Fibroblast of lung (primary cell): ENCODE measurements at regions not wholly inside any gene's neighbourhood (a gene's known extent, or its start where the extent isn't known, plus 50 kb on each side); places are given as distances from the start of the nearest gene placed in this dataset.

Experiments used
- DNase-seq, 2 donors: peaks; one replicate each; pipeline versions ENCODE4 v3.0.0 to v3.0.0-alpha.2; 2010; ENCODE audit warnings: low read depth in 2 of 2
- H2AFZ ChIP-seq: 2 replicates; pipeline ENCODE4 v1.5.1; 2012; ENCODE audit warnings: low read length, control low read depth, inconsistent platforms
- H3K27ac ChIP-seq: 2 replicates; pipeline ENCODE4 v1.5.1; 2011; ENCODE audit warnings: low read length, control low read depth; ENCODE audit not compliant: insufficient read depth
- H3K27me3 ChIP-seq: 2 replicates; pipeline ENCODE4 v1.5.1; 2011; ENCODE audit warnings: mild to moderate bottlenecking, low read length; ENCODE audit not compliant: control insufficient read depth, insufficient read depth
- H3K36me3 ChIP-seq: 2 replicates; pipeline ENCODE4 v1.5.1; 2011; ENCODE audit warnings: low read length; ENCODE audit not compliant: control insufficient read depth, insufficient read depth
- H3K4me1 ChIP-seq: 2 replicates; pipeline ENCODE4 v1.5.1; 2011; ENCODE audit warnings: low read length; ENCODE audit not compliant: control insufficient read depth, insufficient read depth; ENCODE audit errors: extremely low read depth
- H3K4me2 ChIP-seq: 2 replicates; pipeline ENCODE4 v1.5.1; 2011; ENCODE audit warnings: low read length, control low read depth; ENCODE audit not compliant: insufficient read depth; ENCODE audit errors: extremely low read depth
- H3K4me3 ChIP-seq, 4 experiments: fragments of 200-600 bp in 1 of 4; sonication (generic) in 1 of 4; replicated peaks in 1 of 4; 2 replicates each; pipeline ENCODE4 v1.5.1; 2011 to 2016; ENCODE audit warnings: low read length in 4 of 4, low read depth in 3 of 4, mild to moderate bottlenecking in 3 of 4, control low read depth in 2 of 4, inconsistent platforms in 1 of 4, mixed read lengths in 1 of 4; ENCODE audit not compliant: insufficient read depth in 1 of 4; ENCODE audit errors: control extremely low read depth in 1 of 4
- H3K79me2 ChIP-seq: 2 replicates; pipeline ENCODE4 v1.5.1; 2012; ENCODE audit warnings: mild to moderate bottlenecking, low read length, inconsistent platforms; ENCODE audit not compliant: control insufficient read depth, insufficient read depth
- H3K9ac ChIP-seq: 2 replicates; pipeline ENCODE4 v1.5.1; 2011; ENCODE audit warnings: mild to moderate bottlenecking, low read length, control low read depth; ENCODE audit not compliant: insufficient read depth
- H3K9me3 ChIP-seq: 2 replicates; pipeline ENCODE4 v1.5.1; 2012; ENCODE audit warnings: low read depth, low read length; ENCODE audit not compliant: control insufficient read depth, insufficient read depth
- H4K20me1 ChIP-seq: 2 replicates; pipeline ENCODE4 v1.5.1; 2011; ENCODE audit warnings: low read length; ENCODE audit not compliant: control insufficient read depth, insufficient read depth; ENCODE audit errors: extremely low read depth
- EZH2 ChIP-seq: IDR thresholded peaks from 2 replicates; pipeline ENCODE4 v1.5.1; 2012; ENCODE audit warnings: low read length, control low read depth, mild to moderate bottlenecking; ENCODE audit errors: missing control alignments
- TF ChIP-seq, protein P1 (sequence below), 2 donors: IDR thresholded peaks in 1 of 2; conservative IDR thresholded peaks in 1 of 2; 1 replicate in 1 of 2; 2 replicates in 1 of 2; pipeline ENCODE4 v1.5.1; 2011 to 2012; ENCODE audit warnings: low read length in 2 of 2, control low read depth in 1 of 2, inconsistent platforms in 1 of 2, low read depth in 1 of 2, mild to moderate bottlenecking in 1 of 2

DNA sequence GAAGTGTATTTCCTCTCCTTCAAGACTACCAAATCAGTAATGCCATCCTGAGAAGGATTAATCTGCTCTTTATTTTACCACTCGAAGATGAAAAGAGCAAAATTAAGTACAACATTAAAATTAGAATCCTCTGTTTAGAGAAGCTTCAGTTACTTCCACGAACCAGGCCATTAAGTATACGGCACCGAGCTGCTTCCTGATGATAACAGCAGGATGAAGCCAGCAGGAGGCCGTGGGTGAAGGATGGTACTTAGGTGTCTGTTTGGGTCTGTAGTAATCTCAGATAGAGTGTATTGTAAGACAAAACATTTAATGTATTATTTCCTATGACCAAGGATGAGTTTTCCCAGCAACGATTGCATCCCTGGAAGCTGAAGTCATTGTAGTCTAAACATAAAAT, 362.8 kb downstream of the SFMBT2 start:
- no peaks in the 10 kb centered on the region for H3K27me3 ChIP-seq
- no peak overlapping the region for H3K9ac ChIP-seq
- H2AFZ ChIP-seq: no peak overlapping the region
- no peaks in the 10 kb centered on the region for H4K20me1 ChIP-seq
- DNase-seq: no peak
- no peak overlapping the region for H3K4me3 ChIP-seq
- H3K79me2 ChIP-seq: no peaks in the 10 kb centered on the region
- no peak overlapping the region for H3K27ac ChIP-seq
- TF ChIP-seq EZH2: no peak
- TF ChIP-seq, protein P1, sequence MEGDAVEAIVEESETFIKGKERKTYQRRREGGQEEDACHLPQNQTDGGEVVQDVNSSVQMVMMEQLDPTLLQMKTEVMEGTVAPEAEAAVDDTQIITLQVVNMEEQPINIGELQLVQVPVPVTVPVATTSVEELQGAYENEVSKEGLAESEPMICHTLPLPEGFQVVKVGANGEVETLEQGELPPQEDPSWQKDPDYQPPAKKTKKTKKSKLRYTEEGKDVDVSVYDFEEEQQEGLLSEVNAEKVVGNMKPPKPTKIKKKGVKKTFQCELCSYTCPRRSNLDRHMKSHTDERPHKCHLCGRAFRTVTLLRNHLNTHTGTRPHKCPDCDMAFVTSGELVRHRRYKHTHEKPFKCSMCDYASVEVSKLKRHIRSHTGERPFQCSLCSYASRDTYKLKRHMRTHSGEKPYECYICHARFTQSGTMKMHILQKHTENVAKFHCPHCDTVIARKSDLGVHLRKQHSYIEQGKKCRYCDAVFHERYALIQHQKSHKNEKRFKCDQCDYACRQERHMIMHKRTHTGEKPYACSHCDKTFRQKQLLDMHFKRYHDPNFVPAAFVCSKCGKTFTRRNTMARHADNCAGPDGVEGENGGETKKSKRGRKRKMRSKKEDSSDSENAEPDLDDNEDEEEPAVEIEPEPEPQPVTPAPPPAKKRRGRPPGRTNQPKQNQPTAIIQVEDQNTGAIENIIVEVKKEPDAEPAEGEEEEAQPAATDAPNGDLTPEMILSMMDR (conservative IDR thresholded peaks at IDR 0.05 in 1 of 2, IDR thresholded peaks at IDR 0.05 in 1 of 2; ENCODE audit: low read depth in 1 of 2, low read length in 2 of 2): no peak
- no peak overlapping the region for H3K4me2 ChIP-seq
- H3K36me3 ChIP-seq: no peaks in the 10 kb centered on the region
- H3K9me3 ChIP-seq: no peaks in the 10 kb centered on the region
- H3K4me1 ChIP-seq: no peaks in the 10 kb centered on the region

DNA sequence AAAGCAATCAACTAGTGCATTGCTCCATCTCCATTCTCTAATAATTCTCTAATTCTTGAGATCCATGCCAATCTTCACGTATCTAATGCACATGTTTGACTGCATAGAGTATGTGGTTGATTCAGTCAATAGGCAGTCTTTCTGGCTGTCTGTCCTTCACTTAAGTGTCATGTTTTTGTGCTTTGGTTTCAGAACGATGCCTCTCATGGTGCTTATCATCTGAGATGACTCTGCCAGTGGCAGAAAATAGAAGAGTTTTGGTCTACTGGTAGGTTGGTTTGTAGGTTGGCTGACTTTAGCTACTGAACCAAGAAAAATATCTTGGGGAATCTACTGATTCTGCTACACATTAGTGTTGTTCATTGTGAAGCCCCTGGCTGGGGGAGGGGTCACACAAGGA, 364.2 kb downstream of the SFMBT2 start:
- H3K27ac ChIP-seq: no peak overlapping the region
- no peak overlapping the region for H2AFZ ChIP-seq
- no peak overlapping the region for H3K4me2 ChIP-seq
- H4K20me1 ChIP-seq: no peaks in the 10 kb centered on the region
- no peak overlapping the region for H3K9ac ChIP-seq
- H3K4me1 ChIP-seq: no peaks in the 10 kb centered on the region
- no peaks in the 10 kb centered on the region for H3K36me3 ChIP-seq
- no peak overlapping the region for H3K4me3 ChIP-seq
- no peaks in the 10 kb centered on the region for H3K9me3 ChIP-seq
- H3K79me2 ChIP-seq: no peaks in the 10 kb centered on the region
- TF ChIP-seq, protein P1 (conservative IDR thresholded peaks at IDR 0.05 in 1 of 2, IDR thresholded peaks at IDR 0.05 in 1 of 2; ENCODE audit: low read depth in 1 of 2, low read length in 2 of 2): no peak
- TF ChIP-seq EZH2: no peak
- DNase-seq: no peak
- H3K27me3 ChIP-seq: no peaks in the 10 kb centered on the region

DNA sequence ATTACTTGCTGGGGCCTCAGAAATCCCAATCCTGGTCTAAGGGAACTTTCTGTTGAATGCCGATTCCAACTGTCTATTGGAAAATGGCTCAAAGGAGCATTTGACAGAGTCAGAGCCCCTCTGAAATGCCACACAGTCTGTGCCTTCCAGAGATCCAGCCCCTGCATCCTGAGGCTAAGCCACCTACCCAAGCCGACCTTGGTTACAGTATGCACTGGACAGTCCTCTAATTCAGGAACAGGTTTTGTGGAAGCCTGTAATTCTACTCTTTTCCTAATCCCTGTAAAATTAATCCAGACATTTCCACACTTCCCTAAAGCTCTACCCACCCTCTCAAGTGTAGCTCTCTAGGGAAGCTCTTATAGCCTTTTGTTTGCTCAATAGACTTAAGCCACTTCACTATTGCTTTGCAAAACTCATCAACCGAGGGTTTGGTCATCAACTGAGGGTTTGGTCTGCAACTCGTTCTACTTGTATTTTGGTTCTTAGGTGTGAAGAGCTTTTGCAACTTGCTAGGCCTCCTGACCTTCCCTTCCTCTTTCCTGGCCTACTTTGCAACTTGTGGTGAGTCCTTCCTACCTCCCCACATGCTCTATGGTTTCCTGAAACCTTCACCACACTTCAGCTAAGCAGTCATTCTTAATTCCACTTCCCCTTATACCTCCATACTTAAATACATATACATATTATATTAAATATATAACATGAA, 364.8 kb downstream of the SFMBT2 start:
- Histone ChIP-seq H3K79me2 (no peaks in the 10 kb centered on the region), H3K9ac (no peak overlapping the region), H3K27ac (no peak overlapping the region), H3K9me3 (no peaks in the 10 kb centered on the region), H3K36me3 (no peaks in the 10 kb centered on the region), H3K27me3 (no peaks in the 10 kb centered on the region), H3K4me2 (no peak overlapping the region), H4K20me1 (no peaks in the 10 kb centered on the region), H3K4me3 (no peak overlapping the region), H3K4me1 (no peaks in the 10 kb centered on the region), H2AFZ (no peak overlapping the region)
- no peak for TF ChIP-seq EZH2
- TF ChIP-seq, protein P1 (conservative IDR thresholded peaks at IDR 0.05 in 1 of 2, IDR thresholded peaks at IDR 0.05 in 1 of 2; ENCODE audit: low read depth in 1 of 2, low read length in 2 of 2): no peak
- DNase-seq: no peak
